GM23338 (cell line): ENCODE measurements at regions not wholly inside any gene's neighbourhood (a gene's known extent, or its start where the extent isn't known, plus 50 kb on each side); places are given as distances from the start of the nearest gene placed in this dataset.

Source experiments
- CTCF ChIP-seq, 2 experiments: fragments of 200-600 bp in 1 of 2; sonication (generic) in 1 of 2; conservative IDR thresholded peaks; 2 replicates each; pipeline versions ENCODE4 v1.5.1 to v1.6.1; 2016 to 2017; ENCODE audit warnings: antibody characterized with exemption in 2 of 2, low read depth in 2 of 2, mild to moderate bottlenecking in 2 of 2, moderate library complexity in 1 of 2
- ETS1 ChIP-seq: IDR thresholded peaks from 2 replicates; pipeline ENCODE4 v1.6.1; 2016; ENCODE audit warnings: antibody characterized with exemption
- EZH2 ChIP-seq: fragments of 200-600 bp; sonication (generic); IDR thresholded peaks from one replicate; pipeline ENCODE4 v1.8.0; 2017; ENCODE audit warnings: antibody characterized with exemption, mild to moderate bottlenecking, low read depth; ENCODE audit not compliant: unreplicated experiment
- EZH2phosphoT487 ChIP-seq: fragments of 200-600 bp; sonication (generic); IDR thresholded peaks from one replicate; pipeline ENCODE4 v1.8.1; 2018; ENCODE audit warnings: antibody characterized with exemption; ENCODE audit not compliant: unreplicated experiment
- JUNB ChIP-seq: IDR thresholded peaks from one replicate; pipeline ENCODE4 v1.6.1; 2016; ENCODE audit warnings: antibody characterized with exemption; ENCODE audit not compliant: unreplicated experiment
- POLR2AphosphoS5 ChIP-seq: IDR thresholded peaks from 2 replicates; pipeline ENCODE4 v1.6.1; 2016; ENCODE audit warnings: antibody characterized with exemption, low read depth
- REST ChIP-seq: IDR thresholded peaks from one replicate; pipeline ENCODE4 v1.6.1; 2018; ENCODE audit warnings: antibody characterized with exemption; ENCODE audit not compliant: unreplicated experiment

- TF ChIP-seq CTCF (conservative IDR thresholded peaks at IDR 0.05; ENCODE audit: low read depth in 2 of 2) (no peak), EZH2 (no peak), POLR2AphosphoS5 (no peak), JUNB (no peak), EZH2phosphoT487 (no peak), ETS1 (no peak), REST (no peak)
Measured at GRCh38 chr6:86536121-86536520, 401.2 kb upstream of the HTR1E start.
